Vagina (tissue), 2 donors: ENCODE measurements at regions not wholly inside any gene's neighbourhood (a gene's known extent, or its start where the extent isn't known, plus 50 kb on each side); places are given as distances from the start of the nearest gene placed in this dataset.

ENCODE experiments used
- DNase-seq, 2 donors: peaks; one replicate each; pipeline ENCODE4 v3.0.0-alpha.2; 2017; ENCODE audit errors: extremely low spot score in 2 of 2
- H3K27ac ChIP-seq: fragments of 200-600 bp; sonication (generic); one replicate; pipeline ENCODE4 v1.5.1; 2019
- H3K27me3 ChIP-seq: fragments of 200-600 bp; sonication (generic); one replicate; pipeline ENCODE4 v1.5.1; 2019
- H3K36me3 ChIP-seq, 2 donors: fragments of 200-600 bp; sonication (generic); one replicate each; pipeline ENCODE4 v1.5.1; 2017 to 2019
- H3K4me1 ChIP-seq: fragments of 200-600 bp; sonication (generic); one replicate; pipeline ENCODE4 v1.5.1; 2019
- H3K4me3 ChIP-seq, 2 donors: fragments of 200-600 bp; sonication (generic); 1 replicate in 1 of 2; 2 replicates in 1 of 2; pipeline ENCODE4 v1.5.1; 2016 to 2019
- H3K9me3 ChIP-seq: fragments of 200-600 bp; sonication (generic); one replicate; pipeline ENCODE4 v1.5.1; 2019
- CTCF ChIP-seq, 3 experiments: fragments of 450-650 bp in 2 of 3; fragments of 200-600 bp in 1 of 3; sonication (generic) in 1 of 3; IDR thresholded peaks; one replicate each; pipeline ENCODE4 v1.5.1; 2017 to 2019; ENCODE audit warnings: antibody characterized with exemption in 3 of 3, mild to moderate bottlenecking in 2 of 3, moderate library complexity in 2 of 3
- POLR2A ChIP-seq, 2 donors: fragments of 450-650 bp; IDR thresholded peaks; one replicate each; pipeline ENCODE4 v1.6.1; 2017; ENCODE audit warnings: antibody characterized with exemption in 2 of 2, mild to moderate bottlenecking in 2 of 2, moderate library complexity in 2 of 2
- POLR2AphosphoS5 ChIP-seq, 2 donors: sonication (generic); formaldehyde crosslinking; IDR thresholded peaks; one replicate each; pipeline ENCODE4 v1.9.0; 2017; ENCODE audit warnings: antibody characterized with exemption in 2 of 2, mild to moderate bottlenecking in 2 of 2, low read depth in 1 of 2; ENCODE audit not compliant: insufficient read depth in 1 of 2
- intact Hi-C: fragments of 100-400 bp; cut with DNase I; formaldehyde crosslinking; loops from one replicate; pipeline ENCODE4 v1.15.1; 2023

- Histone ChIP-seq H3K4me3 (no peak overlapping the region), H3K27ac (no peak overlapping the region), H3K4me1 (no peaks in the 10 kb centered on the region), H3K9me3 (no peaks in the 10 kb centered on the region), H3K36me3 (no peaks in the 10 kb centered on the region), H3K27me3 (no peaks in the 10 kb centered on the region)
- DNase-seq: no peak
- intact Hi-C loops: no loop called here
- TF ChIP-seq POLR2A (IDR thresholded peaks at IDR 0.05) (no peak), POLR2AphosphoS5 (IDR thresholded peaks at IDR 0.05; ENCODE audit: insufficient read depth in 1 of 2, low read depth in 1 of 2) (no peak), CTCF (IDR thresholded peaks at IDR 0.05) (no peak)
Measured at GRCh38 chr12:118777504-118777903, 203.8 kb upstream of the SRRM4 start.

GRCh38 chr12:118778077-118778476, 203.3 kb upstream of the SRRM4 start:
- no peaks in the 10 kb centered on the region for H3K27me3 ChIP-seq
- H3K36me3 ChIP-seq: no peaks in the 10 kb centered on the region
- no peak overlapping the region for H3K27ac ChIP-seq
- DNase-seq: no peak
- H3K4me1 ChIP-seq: no peaks in the 10 kb centered on the region
- intact Hi-C loops: no loop called here
- no peak overlapping the region for H3K4me3 ChIP-seq
- TF ChIP-seq POLR2A (IDR thresholded peaks at IDR 0.05) (no peak), CTCF (IDR thresholded peaks at IDR 0.05) (no peak), POLR2AphosphoS5 (IDR thresholded peaks at IDR 0.05; ENCODE audit: insufficient read depth in 1 of 2, low read depth in 1 of 2) (no peak)
- H3K9me3 ChIP-seq: no peaks in the 10 kb centered on the region

- Histone ChIP-seq H3K4me1 (no peaks in the 10 kb centered on the region), H3K4me3 (no peak overlapping the region), H3K27ac (no peak overlapping the region), H3K36me3 (no peaks in the 10 kb centered on the region), H3K27me3 (no peaks in the 10 kb centered on the region), H3K9me3 (no peaks in the 10 kb centered on the region)
- TF ChIP-seq CTCF (IDR thresholded peaks at IDR 0.05) (no peak), POLR2AphosphoS5 (IDR thresholded peaks at IDR 0.05; ENCODE audit: insufficient read depth in 1 of 2, low read depth in 1 of 2) (no peak), POLR2A (IDR thresholded peaks at IDR 0.05) (no peak)
- intact Hi-C loops: no loop called here
- no peak for DNase-seq
Measured at GRCh38 chr12:118780939-118781338, 200.4 kb upstream of the SRRM4 start.

GRCh38 chr12:118781692-118782091, 199.6 kb upstream of the SRRM4 start:
- Histone ChIP-seq H3K4me1 (no peaks in the 10 kb centered on the region), H3K9me3 (no peaks in the 10 kb centered on the region), H3K27ac (no peak overlapping the region), H3K36me3 (no peaks in the 10 kb centered on the region), H3K4me3 (no peak overlapping the region), H3K27me3 (no peaks in the 10 kb centered on the region)
- no peak for DNase-seq
- intact Hi-C loops: no loop called here
- TF ChIP-seq POLR2AphosphoS5 (IDR thresholded peaks at IDR 0.05; ENCODE audit: insufficient read depth in 1 of 2, low read depth in 1 of 2) (no peak), CTCF (IDR thresholded peaks at IDR 0.05) (no peak), POLR2A (IDR thresholded peaks at IDR 0.05) (no peak)

GRCh38 chr12:118783703-118784102, 197.6 kb upstream of the SRRM4 start:
- no peaks in the 10 kb centered on the region for H3K27me3 ChIP-seq
- H3K36me3 ChIP-seq: no peaks in the 10 kb centered on the region
- intact Hi-C loops: no loop called here
- H3K9me3 ChIP-seq: no peaks in the 10 kb centered on the region
- DNase-seq: no peak
- no peak overlapping the region for H3K4me3 ChIP-seq
- no peaks in the 10 kb centered on the region for H3K4me1 ChIP-seq
- no peak overlapping the region for H3K27ac ChIP-seq
- TF ChIP-seq CTCF (IDR thresholded peaks at IDR 0.05) (no peak), POLR2AphosphoS5 (IDR thresholded peaks at IDR 0.05; ENCODE audit: insufficient read depth in 1 of 2, low read depth in 1 of 2) (no peak), POLR2A (IDR thresholded peaks at IDR 0.05) (no peak)
